Trophoblast cell (in vitro differentiated cells and primary cell): ENCODE measurements at regions not wholly inside any gene's neighbourhood (a gene's known extent, or its start where the extent isn't known, plus 50 kb on each side); places are given as distances from the start of the nearest gene placed in this dataset.
A peak's percentile ranks its signal among the peaks of the same experiment; 100 is the strongest.

ENCODE experiments used
- DNase-seq, 2 donors: peaks; one replicate each; pipeline ENCODE4 v3.0.0-alpha.2; 2016
- H2AFZ ChIP-seq: 2 replicates; pipeline ENCODE4 v1.6.1; 2013; ENCODE audit warnings: low read length, moderate library complexity, mild to moderate bottlenecking; ENCODE audit not compliant: insufficient read depth, poor library complexity
- H2AK5ac ChIP-seq: 2 replicates; pipeline ENCODE4 v1.6.1; 2013; ENCODE audit warnings: mild to moderate bottlenecking, low read length
- H2BK120ac ChIP-seq: 2 replicates; pipeline ENCODE4 v1.6.1; 2013; ENCODE audit warnings: low read length, mild to moderate bottlenecking, moderate library complexity; ENCODE audit not compliant: insufficient read depth, poor library complexity
- H2BK12ac ChIP-seq: 2 replicates; pipeline ENCODE4 v1.6.1; 2013; ENCODE audit warnings: mild to moderate bottlenecking, low read length, moderate library complexity
- H2BK5ac ChIP-seq: 2 replicates; pipeline ENCODE4 v1.6.1; 2013; ENCODE audit warnings: low read length, low read depth, moderate library complexity, mild to moderate bottlenecking; ENCODE audit not compliant: poor library complexity
- H3K14ac ChIP-seq: 2 replicates; pipeline ENCODE4 v1.6.1; 2013; ENCODE audit warnings: mild to moderate bottlenecking, low read length
- H3K18ac ChIP-seq: 2 replicates; pipeline ENCODE4 v1.6.1; 2013; ENCODE audit warnings: mild to moderate bottlenecking, low read length
- H3K23ac ChIP-seq: 2 replicates; pipeline ENCODE4 v1.6.1; 2013; ENCODE audit warnings: low read length
- H3K27ac ChIP-seq: 2 replicates; pipeline ENCODE4 v1.5.1; 2013; ENCODE audit warnings: low read depth, mild to moderate bottlenecking, inconsistent platforms, low read length, moderate library complexity
- H3K27me3 ChIP-seq: 2 replicates; pipeline ENCODE4 v1.6.1; 2013; ENCODE audit warnings: inconsistent platforms, mild to moderate bottlenecking, low read length, moderate library complexity; ENCODE audit not compliant: insufficient read depth
- H3K36me3 ChIP-seq, 2 experiments: 1 replicate in 1 of 2; 2 replicates in 1 of 2; pipeline ENCODE4 v1.6.1; 2013; ENCODE audit warnings: low read length in 2 of 2, mild to moderate bottlenecking in 2 of 2, moderate library complexity in 1 of 2; ENCODE audit not compliant: insufficient read depth in 2 of 2, control insufficient read depth in 1 of 2
- H3K4ac ChIP-seq: 2 replicates; pipeline ENCODE4 v1.6.1; 2013; ENCODE audit warnings: low read depth, mild to moderate bottlenecking, low read length, moderate library complexity
- H3K4me1 ChIP-seq, 2 experiments: 1 replicate in 1 of 2; 2 replicates in 1 of 2; pipeline ENCODE4 v1.6.1; 2013; ENCODE audit warnings: low read length in 2 of 2, mild to moderate bottlenecking in 2 of 2, moderate library complexity in 1 of 2; ENCODE audit not compliant: insufficient read depth in 2 of 2, control insufficient read depth in 1 of 2
- H3K4me2 ChIP-seq: 2 replicates; pipeline ENCODE4 v1.6.1; 2013; ENCODE audit warnings: inconsistent platforms, mild to moderate bottlenecking, low read length, moderate library complexity
- H3K4me3 ChIP-seq: 2 replicates; pipeline ENCODE4 v1.5.1; 2013; ENCODE audit warnings: mild to moderate bottlenecking, low read depth, low read length, inconsistent platforms
- H3K79me1 ChIP-seq: one replicate; pipeline ENCODE4 v1.6.1; 2013; ENCODE audit warnings: low read length
- H3K79me2 ChIP-seq: 2 replicates; pipeline ENCODE4 v1.6.1; 2013; ENCODE audit warnings: low read length, mild to moderate bottlenecking; ENCODE audit not compliant: control insufficient read depth, insufficient read depth, poor library complexity
- H3K9ac ChIP-seq: 2 replicates; pipeline ENCODE4 v1.6.1; 2013; ENCODE audit warnings: mild to moderate bottlenecking, low read length
- H3K9me3 ChIP-seq: 2 replicates; pipeline ENCODE4 v1.6.1; 2013; ENCODE audit warnings: low read depth, mild to moderate bottlenecking, control low read depth, inconsistent platforms, low read length; ENCODE audit not compliant: insufficient read depth
- H4K12ac ChIP-seq: 2 replicates; pipeline ENCODE4 v1.6.1; 2013; ENCODE audit warnings: low read depth, mild to moderate bottlenecking, low read length, moderate library complexity
- H4K8ac ChIP-seq: 2 replicates; pipeline ENCODE4 v1.6.1; 2013; ENCODE audit warnings: low read depth, mild to moderate bottlenecking, low read length, moderate library complexity
- H4K91ac ChIP-seq: one replicate; pipeline ENCODE4 v1.6.1; 2013; ENCODE audit warnings: low read depth, mild to moderate bottlenecking, low read length, moderate library complexity
- WGBS: extraction: QIAGEN DNeasy Blood & Tissue Kit; methylation state at CpG from one replicate; pipeline ENCODE4 v1.1.7; 2013; ENCODE audit warnings: missing lambda C conversion rate; ENCODE audit not compliant: insufficient read length, insufficient coverage; ENCODE audit errors: extremely low coverage; 5-methylcytosine and 5-hydroxymethylcytosine counted together

GRCh38 chr15:70429056-70429722 is 331.5 kb upstream of the TLE3 start:
- no peak overlapping the region for H3K4ac ChIP-seq
- H3K9ac ChIP-seq: no peak overlapping the region
- no peaks in the 10 kb centered on the region for H3K27me3 ChIP-seq
- no peak overlapping the region for H4K8ac ChIP-seq
- peaks cover 9% of the 10 kb centered on the region in 2 experiments for H3K4me1 ChIP-seq
- H2BK12ac ChIP-seq: no peak overlapping the region
- peaks cover 4% of the 10 kb centered on the region for H3K79me1 ChIP-seq
- WGBS: no CpG with 5 or more reads among the region's 5 CpGs
- H3K23ac ChIP-seq: no peak overlapping the region
- H3K18ac ChIP-seq: no peak overlapping the region
- no peak overlapping the region for H2BK120ac ChIP-seq
- H4K91ac ChIP-seq: no peak overlapping the region
- no peak overlapping the region for H3K4me3 ChIP-seq
- peaks cover 3% of the 10 kb centered on the region for H3K9me3 ChIP-seq
- H3K14ac ChIP-seq: no peak overlapping the region
- DNase-seq: peak in 1 of 2 donors; percentile 57
- H3K4me2 ChIP-seq: no peak overlapping the region
- H3K79me2 ChIP-seq: no peaks in the 10 kb centered on the region
- H3K36me3 ChIP-seq: no peaks in the 10 kb centered on the region
- no peak overlapping the region for H2BK5ac ChIP-seq
- H4K12ac ChIP-seq: no peak overlapping the region
- no peak overlapping the region for H2AFZ ChIP-seq
- H3K27ac ChIP-seq: no peak overlapping the region
- H2AK5ac ChIP-seq: no peak overlapping the region

GRCh38 chr15:70428211-70428822 is 330.6 kb upstream of the TLE3 start:
- Histone ChIP-seq H3K36me3 (no peaks in the 10 kb centered on the region), H3K4ac (no peak overlapping the region), H4K8ac (no peak overlapping the region), H3K4me2 (no peak overlapping the region), H3K23ac (no peak overlapping the region), H3K79me1 (peaks cover 4% of the 10 kb centered on the region), H3K27ac (no peak overlapping the region), H2BK5ac (no peak overlapping the region), H3K4me1 (peaks cover 6% of the 10 kb centered on the region in 2 experiments), H4K91ac (no peak overlapping the region), H3K9ac (no peak overlapping the region), H4K12ac (no peak overlapping the region), H2AFZ (no peak overlapping the region), H3K18ac (no peak overlapping the region), H2AK5ac (no peak overlapping the region), H3K9me3 (peaks cover 3% of the 10 kb centered on the region), H3K27me3 (no peaks in the 10 kb centered on the region), H3K4me3 (no peak overlapping the region), H3K14ac (no peak overlapping the region), H2BK120ac (no peak overlapping the region), H3K79me2 (no peaks in the 10 kb centered on the region), H2BK12ac (no peak overlapping the region)
- no CpG with 5 or more reads among the region's 3 CpGs for WGBS
- DNase-seq: peak in 1 of 2 donors; percentile 32

GRCh38 chr15:70427167-70428120 is 329.7 kb upstream of the TLE3 start:
- Histone ChIP-seq H4K8ac (no peak overlapping the region), H3K4me3 (no peak overlapping the region), H4K12ac (no peak overlapping the region), H3K79me2 (no peaks in the 10 kb centered on the region), H3K9ac (no peak overlapping the region), H3K4ac (no peak overlapping the region), H2AFZ (no peak overlapping the region), H3K27ac (no peak overlapping the region), H2BK120ac (no peak overlapping the region), H3K27me3 (no peaks in the 10 kb centered on the region), H3K79me1 (peaks cover 4% of the 10 kb centered on the region), H2BK12ac (no peak overlapping the region), H3K18ac (no peak overlapping the region), H3K4me1 (peaks cover 7 to 10% of the 10 kb centered on the region in 2 experiments), H2BK5ac (no peak overlapping the region), H4K91ac (no peak overlapping the region), H3K9me3 (peaks cover 3% of the 10 kb centered on the region), H3K4me2 (no peak overlapping the region), H2AK5ac (no peak overlapping the region), H3K14ac (no peak overlapping the region), H3K36me3 (no peaks in the 10 kb centered on the region), H3K23ac (no peak overlapping the region)
- WGBS: no CpG with 5 or more reads among the region's 11 CpGs
- DNase-seq: peak; percentile 82 to 95

DNA sequence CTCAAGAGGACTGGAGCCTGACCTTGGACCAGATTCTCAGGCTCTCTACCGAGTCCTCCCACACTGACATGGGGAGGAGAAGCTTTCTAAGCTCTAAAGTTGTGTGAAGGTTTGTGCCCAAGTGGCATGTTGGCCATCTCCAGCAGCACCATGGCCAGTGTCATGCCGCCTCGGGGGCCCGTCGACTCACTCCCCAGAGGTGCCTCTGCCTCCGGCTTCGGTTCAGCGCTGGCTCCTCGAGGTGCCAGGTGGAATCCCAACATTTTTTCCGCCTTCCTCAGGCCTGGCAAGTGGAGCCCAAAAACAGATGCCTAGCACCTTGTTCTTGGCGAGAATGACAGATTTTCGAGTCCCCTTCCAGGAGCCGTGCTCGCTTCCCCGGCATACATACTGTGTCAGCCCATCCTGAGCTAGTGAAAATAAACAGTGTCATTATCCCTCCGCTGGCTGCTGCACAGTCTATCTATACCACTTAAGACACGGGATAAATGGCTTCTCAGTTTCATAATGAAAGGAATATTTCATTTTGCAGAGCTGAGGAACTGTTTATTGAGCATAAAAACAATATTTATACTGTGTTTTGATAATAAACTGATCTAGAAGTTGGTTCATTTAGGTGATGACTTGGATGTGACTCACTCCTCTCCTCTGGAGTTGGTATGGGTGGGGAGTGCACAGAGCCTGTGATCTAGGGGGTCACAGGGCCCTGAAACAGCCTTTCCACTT is 328.5 kb upstream of the TLE3 start:
- Histone ChIP-seq H2BK120ac (no peak overlapping the region), H3K4me3 (no peak overlapping the region), H3K27ac (no peak overlapping the region), H4K8ac (no peak overlapping the region), H3K4me2 (no peak overlapping the region), H3K36me3 (no peaks in the 10 kb centered on the region), H3K79me2 (no peaks in the 10 kb centered on the region), H2AK5ac (no peak overlapping the region), H3K4ac (no peak overlapping the region), H2BK5ac (no peak overlapping the region), H3K9me3 (no peaks in the 10 kb centered on the region), H3K18ac (no peak overlapping the region), H3K9ac (no peak overlapping the region), H3K4me1 (peaks cover 9 to 12% of the 10 kb centered on the region in 2 experiments), H3K23ac (no peak overlapping the region), H3K27me3 (no peaks in the 10 kb centered on the region), H3K79me1 (peaks cover 4% of the 10 kb centered on the region), H2BK12ac (peak overlapping the region; percentile 13), H3K14ac (no peak overlapping the region), H2AFZ (no peak overlapping the region), H4K12ac (no peak overlapping the region), H4K91ac (no peak overlapping the region)
- no CpG with 5 or more reads among the region's 17 CpGs for WGBS
- no peak for DNase-seq
